H9 (cell line): ENCODE measurements at regions not wholly inside any gene's neighbourhood (a gene's known extent, or its start where the extent isn't known, plus 50 kb on each side); places are given as distances from the start of the nearest gene placed in this dataset.

ENCODE experiments used
- DNase-seq: peaks from one replicate; pipeline ENCODE4 v3.0.0-alpha.2; 2017
- H2AFZ ChIP-seq: one replicate; pipeline ENCODE4 v1.6.1; 2013; ENCODE audit warnings: mild to moderate bottlenecking, low read length, control low read depth, moderate library complexity
- H2AK5ac ChIP-seq: 2 replicates; pipeline ENCODE4 v1.6.1; 2013; ENCODE audit warnings: low read length, control low read depth, mixed read lengths; ENCODE audit not compliant: insufficient read length
- H2BK120ac ChIP-seq: one replicate; pipeline ENCODE4 v1.6.1; 2013; ENCODE audit warnings: low read depth, mild to moderate bottlenecking, low read length, control low read depth, inconsistent platforms; ENCODE audit not compliant: poor library complexity, severe bottlenecking
- H2BK12ac ChIP-seq: 2 replicates; pipeline ENCODE4 v1.6.1; 2013; ENCODE audit warnings: low read length, control low read depth, mixed read lengths, low read depth; ENCODE audit not compliant: insufficient read length
- H2BK15ac ChIP-seq: 2 replicates; pipeline ENCODE4 v1.6.1; 2013; ENCODE audit warnings: low read depth, low read length, control low read depth
- H2BK20ac ChIP-seq: one replicate; pipeline ENCODE4 v1.6.1; 2013; ENCODE audit warnings: low read depth, mild to moderate bottlenecking, low read length, control low read depth, inconsistent platforms; ENCODE audit not compliant: poor library complexity, severe bottlenecking
- H2BK5ac ChIP-seq: 2 replicates; pipeline ENCODE4 v1.6.1; 2013; ENCODE audit warnings: low read length, control low read depth, mixed read lengths; ENCODE audit not compliant: insufficient read length
- H3K14ac ChIP-seq: 2 replicates; pipeline ENCODE4 v1.6.1; 2013; ENCODE audit warnings: low read length, control low read depth; ENCODE audit not compliant: insufficient read depth
- H3K18ac ChIP-seq: 2 replicates; pipeline ENCODE4 v1.6.1; 2013; ENCODE audit warnings: low read depth, mild to moderate bottlenecking, mixed read lengths, low read length, control low read depth; ENCODE audit not compliant: insufficient read length
- H3K23ac ChIP-seq: 2 replicates; pipeline ENCODE4 v1.6.1; 2013; ENCODE audit warnings: low read length, control low read depth, mixed read lengths, low read depth; ENCODE audit not compliant: insufficient read length
- H3K23me2 ChIP-seq: 2 replicates; pipeline ENCODE4 v1.6.1; 2013; ENCODE audit warnings: low read depth, mild to moderate bottlenecking, mixed read lengths, low read length, control low read depth; ENCODE audit not compliant: insufficient read length, poor library complexity, severe bottlenecking
- H3K27ac ChIP-seq: 2 replicates; pipeline ENCODE4 v1.5.1; 2013; ENCODE audit warnings: low read length, control low read depth, mixed read lengths, low read depth; ENCODE audit not compliant: insufficient read length
- H3K27me3 ChIP-seq: 2 replicates; pipeline ENCODE4 v1.6.1; 2013; ENCODE audit warnings: low read length, control low read depth, inconsistent platforms; ENCODE audit not compliant: insufficient read depth
- H3K4ac ChIP-seq: 2 replicates; pipeline ENCODE4 v1.6.1; 2013; ENCODE audit warnings: low read depth, mild to moderate bottlenecking, control low read depth, inconsistent platforms, low read length, moderate library complexity
- H3K4me1 ChIP-seq: 2 replicates; pipeline ENCODE4 v1.6.1; 2013; ENCODE audit warnings: low read length, control low read depth, inconsistent platforms; ENCODE audit not compliant: insufficient read depth
- H3K4me2 ChIP-seq: 2 replicates; pipeline ENCODE4 v1.6.1; 2013; ENCODE audit warnings: low read length, control low read depth, mixed read lengths; ENCODE audit not compliant: insufficient read length, insufficient read depth
- H3K56ac ChIP-seq: 2 replicates; pipeline ENCODE4 v1.6.1; 2013; ENCODE audit warnings: low read depth, mild to moderate bottlenecking, mixed read lengths, low read length, control low read depth; ENCODE audit not compliant: insufficient read length
- H3K79me1 ChIP-seq: 2 replicates; pipeline ENCODE4 v1.6.1; 2013; ENCODE audit warnings: low read depth, mild to moderate bottlenecking, moderate library complexity, low read length, control low read depth, inconsistent platforms; ENCODE audit not compliant: insufficient read depth, poor library complexity, severe bottlenecking
- H3K79me2 ChIP-seq: 2 replicates; pipeline ENCODE4 v1.6.1; 2013; ENCODE audit warnings: low read length, control low read depth, inconsistent platforms; ENCODE audit not compliant: insufficient read depth
- H3K9ac ChIP-seq: 2 replicates; pipeline ENCODE4 v1.6.1; 2013; ENCODE audit warnings: low read length, control low read depth, mixed read lengths; ENCODE audit not compliant: insufficient read length; ENCODE audit errors: extremely low read depth
- H3K9me3 ChIP-seq: one replicate; pipeline ENCODE4 v1.6.1; 2013; ENCODE audit warnings: low read depth, low read length, inconsistent platforms; ENCODE audit not compliant: control insufficient read depth
- H3T11ph ChIP-seq: one replicate; pipeline ENCODE4 v1.6.1; 2013; ENCODE audit warnings: mild to moderate bottlenecking, low read length, control low read depth, inconsistent platforms
- H4K20me1 ChIP-seq: one replicate; pipeline ENCODE4 v1.6.1; 2013; ENCODE audit not compliant: control insufficient read depth, insufficient read length, insufficient read depth
- H4K5ac ChIP-seq: 2 replicates; pipeline ENCODE4 v1.6.1; 2013; ENCODE audit warnings: low read depth, mild to moderate bottlenecking, mixed read lengths, low read length, control low read depth; ENCODE audit not compliant: insufficient read length
- H4K8ac ChIP-seq: replicated peaks from 2 replicates; pipeline ENCODE4 v1.6.1; 2013; ENCODE audit warnings: low read length, control low read depth, mixed read lengths, low read depth; ENCODE audit not compliant: insufficient read length
- H4K91ac ChIP-seq: 2 replicates; pipeline ENCODE4 v1.6.1; 2013; ENCODE audit warnings: low read depth, mild to moderate bottlenecking, moderate library complexity, mixed read lengths, low read length, control low read depth; ENCODE audit not compliant: insufficient read length
- H3K27ac Mint-ChIP-seq, 3 experiments: 2 replicates in 2 of 3; 3 replicates in 1 of 3; pipeline ENCODE4 v1.8.0; 2020 to 2021; ENCODE audit warnings: mixed read lengths in 3 of 3, mild to moderate bottlenecking in 1 of 3, moderate library complexity in 1 of 3
- H3K27me3 Mint-ChIP-seq: 2 replicates; pipeline ENCODE4 v1.8.0; 2021; ENCODE audit warnings: low read depth, mild to moderate bottlenecking, moderate library complexity, mixed read lengths
- H3K36me3 Mint-ChIP-seq, 3 experiments: 2 replicates in 2 of 3; 3 replicates in 1 of 3; pipeline ENCODE4 v1.8.0; 2020 to 2021; ENCODE audit warnings: low read depth in 3 of 3, mixed read lengths in 3 of 3; ENCODE audit not compliant: insufficient read depth in 1 of 3
- H3K4me1 Mint-ChIP-seq, 2 experiments: 2 replicates each; pipeline ENCODE4 v1.8.0; 2020; ENCODE audit warnings: mixed read lengths in 2 of 2
- H3K4me3 Mint-ChIP-seq, 2 experiments: 2 replicates in 1 of 2; 3 replicates in 1 of 2; pipeline ENCODE4 v1.8.0; 2020 to 2021; ENCODE audit warnings: mild to moderate bottlenecking in 2 of 2, mixed read lengths in 2 of 2, moderate library complexity in 1 of 2
- H3K9me3 Mint-ChIP-seq, 2 experiments: 2 replicates in 1 of 2; 3 replicates in 1 of 2; pipeline ENCODE4 v1.8.0; 2020; ENCODE audit warnings: mild to moderate bottlenecking in 2 of 2, mixed read lengths in 2 of 2, moderate library complexity in 1 of 2
- CTCF ChIP-seq: fragments of 200-600 bp; sonication (generic); conservative IDR thresholded peaks from 3 replicates; pipeline ENCODE4 v1.8.0; 2021; ENCODE audit warnings: antibody characterized with exemption, mild to moderate bottlenecking
- WGBS: extraction: QIAGEN DNeasy Blood & Tissue Kit; methylation state at CpG from one replicate; pipeline ENCODE4 v1.1.7; 2013; ENCODE audit warnings: missing lambda C conversion rate, low lambda C conversion rate, mixed read lengths; ENCODE audit not compliant: insufficient read length; ENCODE audit errors: extremely low coverage; 5-methylcytosine and 5-hydroxymethylcytosine counted together

DNA sequence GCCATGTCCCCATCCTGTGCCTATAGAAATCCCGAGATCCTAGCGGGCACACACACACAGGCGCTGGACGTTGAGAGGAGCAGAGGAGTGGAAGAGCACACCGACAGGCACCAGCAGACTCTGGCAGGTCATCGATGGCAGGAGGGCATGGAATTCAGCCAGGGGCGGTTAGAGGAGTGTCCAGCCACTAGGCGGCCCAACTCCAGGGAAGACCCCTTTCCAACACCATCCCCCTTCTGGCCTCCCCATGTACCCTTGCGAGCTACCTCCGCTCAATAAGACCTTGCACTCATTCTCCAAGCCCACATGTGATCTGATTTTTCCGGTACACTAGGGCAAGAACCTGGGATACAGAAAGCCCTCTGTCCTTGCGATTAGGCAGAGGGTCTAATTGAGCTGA is 356.0 kb upstream of the DPP6 start:
- Mint-ChIP-seq H3K27me3 (no peaks in the 10 kb centered on the region), H3K4me3 (no peak overlapping the region), H3K27ac (no peak overlapping the region), H3K36me3 (peaks cover 0 to 21% (median 2%) of the 10 kb centered on the region in 3 experiments; a peak in 5 of 7 replicates), H3K4me1 (no peaks in the 10 kb centered on the region), H3K9me3 (peaks cover 79 to 92% of the 10 kb centered on the region in 2 experiments)
- no peak overlapping the region for H2BK12ac ChIP-seq
- no peak overlapping the region for H2AK5ac ChIP-seq
- no peaks in the 10 kb centered on the region for H4K20me1 ChIP-seq
- H4K8ac ChIP-seq: no peak overlapping the region
- no peak overlapping the region for H3T11ph ChIP-seq
- no peak overlapping the region for H2BK15ac ChIP-seq
- no peaks in the 10 kb centered on the region for H3K23me2 ChIP-seq
- no peak overlapping the region for H3K4me2 ChIP-seq
- H3K79me2 ChIP-seq: no peaks in the 10 kb centered on the region
- no peak overlapping the region for H2BK120ac ChIP-seq
- no peaks in the 10 kb centered on the region for H3K4me1 ChIP-seq
- no peak overlapping the region for H3K14ac ChIP-seq
- WGBS: no CpG with 5 or more reads among the region's 12 CpGs
- H3K27me3 ChIP-seq: no peaks in the 10 kb centered on the region
- no peak overlapping the region for H3K18ac ChIP-seq
- TF ChIP-seq CTCF: no peak
- no peak overlapping the region for H3K23ac ChIP-seq
- no peak overlapping the region for H2BK20ac ChIP-seq
- no peak overlapping the region for H3K27ac ChIP-seq
- no peak overlapping the region for H3K4ac ChIP-seq
- H3K56ac ChIP-seq: no peak overlapping the region
- H4K5ac ChIP-seq: no peak overlapping the region
- no peaks in the 10 kb centered on the region for H3K79me1 ChIP-seq
- DNase-seq: peak; percentile 45
- no peak overlapping the region for H4K91ac ChIP-seq
- H2BK5ac ChIP-seq: no peak overlapping the region
- H3K9me3 ChIP-seq: no peaks in the 10 kb centered on the region
- no peak overlapping the region for H2AFZ ChIP-seq
- no peak overlapping the region for H3K9ac ChIP-seq
